ENCODE measurements at regions not wholly inside any gene's neighbourhood (a gene's known extent, or its start where the extent isn't known, plus 50 kb on each side); places are given as distances from the start of the nearest gene placed in this dataset.

- TF ChIP-seq MYPOP (CRISPR knock-in tag; IDR thresholded peaks at IDR 0.05): no peak
- TF ChIP-seq PAX8 (CRISPR knock-in tag; IDR thresholded peaks at IDR 0.05; ENCODE audit: borderline replicate concordance): no peak
- no peak for TF ChIP-seq ZNF276 (CRISPR knock-in tag; IDR thresholded peaks at IDR 0.05; ENCODE audit: low read depth)
- TF ChIP-seq ZFP1 (CRISPR knock-in tag; IDR thresholded peaks at IDR 0.05): no peak
- TF ChIP-seq CSRNP2 (CRISPR knock-in tag; conservative IDR thresholded peaks at IDR 0.05; ENCODE audit: low read depth): no peak
- no peak for TF ChIP-seq ZNF672 (CRISPR knock-in tag; IDR thresholded peaks at IDR 0.05)
- no peak for TF ChIP-seq NFIB (CRISPR knock-in tag; IDR thresholded peaks at IDR 0.05; ENCODE audit: borderline replicate concordance)
- TF ChIP-seq, protein P1, sequence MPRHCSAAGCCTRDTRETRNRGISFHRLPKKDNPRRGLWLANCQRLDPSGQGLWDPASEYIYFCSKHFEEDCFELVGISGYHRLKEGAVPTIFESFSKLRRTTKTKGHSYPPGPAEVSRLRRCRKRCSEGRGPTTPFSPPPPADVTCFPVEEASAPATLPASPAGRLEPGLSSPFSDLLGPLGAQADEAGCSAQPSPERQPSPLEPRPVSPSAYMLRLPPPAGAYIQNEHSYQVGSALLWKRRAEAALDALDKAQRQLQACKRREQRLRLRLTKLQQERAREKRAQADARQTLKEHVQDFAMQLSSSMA (CRISPR knock-in tag; IDR thresholded peaks at IDR 0.05): no peak
- TF ChIP-seq HNF1A (IDR thresholded peaks at IDR 0.05; ENCODE audit: low read depth): peak; percentile 60
- TF ChIP-seq HNF1A (CRISPR knock-in tag; IDR thresholded peaks at IDR 0.05; ENCODE audit: borderline replicate concordance): peak; percentile 38; the same call in 1 of the 2 replicates
- TF ChIP-seq, protein P2, sequence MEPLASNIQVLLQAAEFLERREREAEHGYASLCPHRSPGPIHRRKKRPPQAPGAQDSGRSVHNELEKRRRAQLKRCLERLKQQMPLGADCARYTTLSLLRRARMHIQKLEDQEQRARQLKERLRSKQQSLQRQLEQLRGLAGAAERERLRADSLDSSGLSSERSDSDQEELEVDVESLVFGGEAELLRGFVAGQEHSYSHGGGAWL (CRISPR knock-in tag; IDR thresholded peaks at IDR 0.05): no peak
- no peak for TF ChIP-seq RBAK (CRISPR knock-in tag; IDR thresholded peaks at IDR 0.05)
- no peak for TF ChIP-seq ZNF766 (CRISPR knock-in tag; IDR thresholded peaks at IDR 0.05; ENCODE audit: borderline replicate concordance)
- TF ChIP-seq ZNF598 (CRISPR knock-in tag; IDR thresholded peaks at IDR 0.05; ENCODE audit: borderline replicate concordance): no peak
- no peak for TF ChIP-seq PHF5A (CRISPR knock-in tag; IDR thresholded peaks at IDR 0.05; ENCODE audit: low read depth, unreplicated experiment)
- no peak for TF ChIP-seq ZNF572 (CRISPR knock-in tag; IDR thresholded peaks at IDR 0.05)
Measured at GRCh38 chr4:101689220-101689619, 101.3 kb upstream of the BANK1 start (continued).
